ENCODE measurements at regions not wholly inside any gene's neighbourhood (a gene's known extent, or its start where the extent isn't known, plus 50 kb on each side); places are given as distances from the start of the nearest gene placed in this dataset.

GRCh38 chr9:10674586-10674985 is 61.8 kb upstream of the PTPRD start:
- TF ChIP-seq CTCF (IDR thresholded peaks at IDR 0.05; ENCODE audit: control insufficient read depth, insufficient read depth, low read depth, low read length, missing control alignments), result no peak
- H3K4me3 ChIP-seq (ENCODE audit: control insufficient read depth, low read depth, low read length), result no peak overlapping the region
- DNase-seq (ENCODE audit: low read depth), result no peak

- no peak for TF ChIP-seq CTCF (IDR thresholded peaks at IDR 0.05; ENCODE audit: control insufficient read depth, insufficient read depth, low read depth, low read length, missing control alignments)
- DNase-seq (ENCODE audit: low read depth), result no peak
- H3K4me3 ChIP-seq (ENCODE audit: control insufficient read depth, low read depth, low read length), result no peak overlapping the region
Observed at GRCh38 chr9:10678010-10678409, 65.2 kb upstream of the PTPRD start.

- TF ChIP-seq CTCF (IDR thresholded peaks at IDR 0.05; ENCODE audit: control insufficient read depth, insufficient read depth, low read depth, low read length, missing control alignments), result no peak
- no peak for DNase-seq (ENCODE audit: low read depth)
Observed at GRCh38 chr9:10678790-10679189, 66.0 kb upstream of the PTPRD start.

GRCh38 chr9:10686943-10687342 is 74.1 kb upstream of the PTPRD start:
- no peak for TF ChIP-seq CTCF (IDR thresholded peaks at IDR 0.05; ENCODE audit: control insufficient read depth, insufficient read depth, low read depth, low read length, missing control alignments)
- no peak overlapping the region for H3K4me3 ChIP-seq (ENCODE audit: control insufficient read depth, low read depth, low read length)
- no peak for DNase-seq (ENCODE audit: low read depth)

More at GRCh38 chr9:10678790-10679189, 66.0 kb upstream of the PTPRD start:
- H3K4me3 ChIP-seq (ENCODE audit: control insufficient read depth, low read depth, low read length), result no peak overlapping the region

GRCh38 chr9:10690546-10690945 is 77.7 kb upstream of the PTPRD start:
- no peak for TF ChIP-seq CTCF (IDR thresholded peaks at IDR 0.05; ENCODE audit: control insufficient read depth, insufficient read depth, low read depth, low read length, missing control alignments)
- no peak overlapping the region for H3K4me3 ChIP-seq (ENCODE audit: control insufficient read depth, low read depth, low read length)
- no peak for DNase-seq (ENCODE audit: low read depth)

GRCh38 chr9:10697044-10697443 is 84.2 kb upstream of the PTPRD start:
- TF ChIP-seq CTCF (IDR thresholded peaks at IDR 0.05; ENCODE audit: control insufficient read depth, insufficient read depth, low read depth, low read length, missing control alignments), result no peak
- no peak overlapping the region for H3K4me3 ChIP-seq (ENCODE audit: control insufficient read depth, low read depth, low read length)
- no peak for DNase-seq (ENCODE audit: low read depth)

- DNase-seq (ENCODE audit: low read depth), result no peak
- H3K4me3 ChIP-seq (ENCODE audit: control insufficient read depth, low read depth, low read length), result no peak overlapping the region
- TF ChIP-seq CTCF (IDR thresholded peaks at IDR 0.05; ENCODE audit: control insufficient read depth, insufficient read depth, low read depth, low read length, missing control alignments), result no peak
Observed at GRCh38 chr9:10700291-10700690, 87.5 kb upstream of the PTPRD start.
